ENCODE measurements at regions not wholly inside any gene's neighbourhood (a gene's known extent, or its start where the extent isn't known, plus 50 kb on each side); places are given as distances from the start of the nearest gene placed in this dataset.

DNA sequence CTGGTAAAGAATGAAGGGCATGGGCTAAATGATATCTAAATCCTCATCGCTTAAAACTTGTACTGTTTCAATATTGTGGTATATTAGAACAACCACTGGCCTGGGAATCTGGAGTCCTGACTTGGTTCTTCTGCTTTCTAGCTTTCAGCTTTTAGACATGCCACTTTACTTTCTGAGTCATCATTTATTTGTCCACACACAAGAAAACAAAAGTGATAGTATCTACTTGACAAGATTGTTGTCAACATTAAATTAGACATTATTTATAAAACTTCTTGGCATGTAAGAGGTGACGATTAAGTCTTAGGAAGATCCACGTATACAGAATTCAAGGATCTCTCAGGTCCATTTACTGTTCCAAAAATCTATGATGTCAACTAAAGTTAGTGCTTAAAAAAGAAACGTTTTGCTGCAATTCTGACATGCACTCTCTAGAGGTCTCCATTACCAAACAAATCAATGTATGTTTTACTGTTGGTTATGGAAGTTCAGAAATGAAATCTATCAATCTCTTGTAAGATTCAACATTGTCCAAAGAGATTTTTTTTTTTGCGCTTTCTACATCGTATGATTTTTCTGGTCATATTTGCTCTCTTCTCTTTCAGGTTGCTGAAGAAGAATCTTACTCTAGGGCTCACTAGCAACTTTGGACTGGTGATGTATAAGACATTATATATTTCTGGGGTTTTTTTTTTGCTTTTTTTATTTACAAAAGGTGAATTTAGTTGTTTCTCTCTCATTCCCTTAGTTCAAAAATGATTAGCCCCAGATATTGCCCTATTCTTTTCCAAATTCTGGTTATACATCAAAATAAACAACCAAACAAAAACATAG lies 53.6 kb upstream of the DYNC1I1 start:
- H3K27ac Mint-ChIP-seq: no peak overlapping the region
- peaks cover 4 to 6% (median 5%) of the 10 kb centered on the region in 3 donors for H3K4me1 Mint-ChIP-seq
- H3K27me3 Mint-ChIP-seq: peaks cover 3% of the 10 kb centered on the region
- H3K9me3 Mint-ChIP-seq: no peaks in the 10 kb centered on the region
- no peak overlapping the region for H3K4me3 Mint-ChIP-seq
- H3K36me3 Mint-ChIP-seq: peaks cover 1% of the 10 kb centered on the region

- Mint-ChIP-seq H3K36me3 (peaks cover 1% of the 10 kb centered on the region), H3K27ac (no peak overlapping the region), H3K4me1 (peaks cover 4 to 6% (median 5%) of the 10 kb centered on the region in 3 donors), H3K4me3 (no peak overlapping the region), H3K9me3 (peaks cover 0 to 5% (median 4%) of the 10 kb centered on the region in 3 donors), H3K27me3 (peaks cover 3% of the 10 kb centered on the region)
Measured at GRCh38 chr7:95716357-95717122, 55.8 kb upstream of the DYNC1I1 start.

DNA sequence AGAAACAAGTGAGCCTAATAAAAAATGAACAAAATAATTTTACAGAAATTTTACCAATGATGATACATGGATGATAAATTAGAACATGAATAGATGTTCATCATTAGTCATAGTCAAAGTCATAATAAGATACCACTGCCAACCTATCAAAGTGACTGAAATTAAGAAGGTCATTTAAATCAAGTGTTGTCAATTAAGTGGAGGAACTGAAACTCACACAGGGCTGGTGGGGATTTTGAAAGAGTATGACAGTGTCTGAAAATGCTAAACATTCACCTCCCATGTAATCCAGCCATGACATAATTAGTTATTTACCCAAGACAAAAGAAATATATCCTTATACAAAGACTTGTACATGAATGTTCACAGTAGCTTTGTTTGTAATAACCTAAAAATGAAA lies 57.1 kb upstream of the DYNC1I1 start:
- Mint-ChIP-seq H3K27ac (no peak overlapping the region), H3K36me3 (peaks cover 1% of the 10 kb centered on the region), H3K9me3 (peaks cover 0 to 6% (median 4%) of the 10 kb centered on the region in 3 donors), H3K4me1 (peaks cover 5 to 15% (median 6%) of the 10 kb centered on the region in 3 donors), H3K4me3 (no peak overlapping the region), H3K27me3 (peaks cover 4% of the 10 kb centered on the region)

DNA sequence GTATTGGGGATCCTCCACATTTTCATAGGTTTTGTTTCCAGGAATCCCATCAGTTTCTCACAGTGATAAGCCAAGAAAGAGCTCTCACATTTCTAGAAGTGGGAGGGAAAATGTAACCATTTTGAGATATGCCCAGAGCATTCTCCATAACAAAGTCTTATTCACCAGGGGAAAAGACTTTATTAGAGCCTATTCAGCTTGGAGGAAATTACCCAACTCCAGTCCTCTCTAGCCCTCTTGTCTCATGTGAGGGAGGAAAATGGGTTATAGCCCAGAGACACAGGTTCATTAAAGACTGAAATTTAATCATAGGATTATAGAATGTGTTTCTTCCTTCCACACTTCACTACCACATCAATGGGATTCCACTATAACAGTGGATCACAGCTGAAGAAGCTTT lies 61.6 kb upstream of the DYNC1I1 start:
- Mint-ChIP-seq H3K36me3 (no peaks in the 10 kb centered on the region), H3K27me3 (peaks cover 20% of the 10 kb centered on the region), H3K27ac (no peak overlapping the region), H3K9me3 (peaks cover 7 to 13% (median 8%) of the 10 kb centered on the region in 3 donors), H3K4me3 (no peak overlapping the region), H3K4me1 (peaks cover 5 to 15% (median 6%) of the 10 kb centered on the region in 3 donors)

GRCh38 chr7:95700917-95701316 lies 71.4 kb upstream of the DYNC1I1 start:
- Mint-ChIP-seq H3K4me3 (no peak overlapping the region), H3K27me3 (peaks cover 2% of the 10 kb centered on the region), H3K9me3 (no peaks in the 10 kb centered on the region), H3K4me1 (no peaks in the 10 kb centered on the region), H3K36me3 (peaks cover 1% of the 10 kb centered on the region), H3K27ac (no peak overlapping the region)

DNA sequence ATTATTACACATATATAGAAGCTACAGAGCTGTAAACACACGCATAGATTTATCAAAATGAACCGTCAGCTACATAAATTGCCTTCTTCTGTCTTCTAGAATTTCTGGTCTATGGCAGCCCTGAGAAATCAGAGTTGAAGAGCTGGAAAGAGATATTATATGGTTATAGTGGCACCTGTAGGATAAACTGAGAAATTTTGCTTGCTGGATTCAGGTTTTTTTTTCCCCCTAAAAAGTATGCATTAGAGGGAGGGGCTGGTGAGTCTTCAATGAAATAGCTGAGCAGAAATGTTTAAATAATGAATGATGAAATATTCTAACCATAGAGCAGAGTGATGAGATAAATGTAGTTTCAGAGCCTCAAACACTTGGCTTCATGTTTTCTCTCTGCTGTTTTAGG lies 78.0 kb upstream of the DYNC1I1 start:
- H3K27me3 Mint-ChIP-seq: no peaks in the 10 kb centered on the region
- H3K27ac Mint-ChIP-seq: no peak overlapping the region
- H3K36me3 Mint-ChIP-seq: no peaks in the 10 kb centered on the region
- no peaks in the 10 kb centered on the region for H3K9me3 Mint-ChIP-seq
- H3K4me1 Mint-ChIP-seq: peaks cover 3 to 5% (median 5%) of the 10 kb centered on the region in 3 donors
- no peak overlapping the region for H3K4me3 Mint-ChIP-seq

DNA sequence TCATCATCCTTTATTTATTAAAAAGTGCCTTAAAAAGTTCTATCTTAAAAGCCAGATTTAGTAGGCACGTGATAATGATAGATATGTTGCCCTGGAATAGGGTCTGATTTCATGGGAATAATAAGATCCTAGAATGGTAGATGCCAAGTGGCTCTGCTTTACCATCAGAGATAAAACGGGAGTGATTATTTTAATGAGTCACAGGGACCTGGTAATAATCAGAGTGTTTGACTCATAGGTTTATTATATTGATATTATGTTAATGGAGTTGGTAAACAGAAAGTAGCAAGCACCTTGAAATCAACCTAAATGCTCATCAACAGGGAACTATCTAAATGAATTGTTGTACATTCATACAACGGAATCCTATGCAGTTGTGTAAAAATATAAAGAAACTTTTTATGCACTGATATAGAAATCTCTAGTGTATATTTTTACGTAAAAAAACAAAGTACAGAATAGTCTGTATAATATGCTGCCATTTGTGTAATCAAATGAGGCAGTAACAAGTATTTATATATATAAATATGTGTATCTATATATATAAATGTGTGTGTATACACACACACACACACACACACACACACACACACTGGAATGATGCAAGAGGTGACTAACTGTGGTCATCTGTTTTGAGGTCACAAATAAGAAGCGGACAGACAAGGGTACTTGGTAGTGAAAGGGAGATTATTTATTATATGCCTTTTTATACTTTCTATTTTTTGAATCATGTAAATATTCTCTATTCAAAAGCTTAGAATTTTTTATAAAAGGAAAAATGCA lies 78.6 kb upstream of the DYNC1I1 start:
- peaks cover 3 to 5% (median 5%) of the 10 kb centered on the region in 3 donors for H3K4me1 Mint-ChIP-seq
- H3K27me3 Mint-ChIP-seq: peaks cover 2% of the 10 kb centered on the region
- no peak overlapping the region for H3K27ac Mint-ChIP-seq
- H3K4me3 Mint-ChIP-seq: no peak overlapping the region
- H3K36me3 Mint-ChIP-seq: no peaks in the 10 kb centered on the region
- H3K9me3 Mint-ChIP-seq: no peaks in the 10 kb centered on the region

DNA sequence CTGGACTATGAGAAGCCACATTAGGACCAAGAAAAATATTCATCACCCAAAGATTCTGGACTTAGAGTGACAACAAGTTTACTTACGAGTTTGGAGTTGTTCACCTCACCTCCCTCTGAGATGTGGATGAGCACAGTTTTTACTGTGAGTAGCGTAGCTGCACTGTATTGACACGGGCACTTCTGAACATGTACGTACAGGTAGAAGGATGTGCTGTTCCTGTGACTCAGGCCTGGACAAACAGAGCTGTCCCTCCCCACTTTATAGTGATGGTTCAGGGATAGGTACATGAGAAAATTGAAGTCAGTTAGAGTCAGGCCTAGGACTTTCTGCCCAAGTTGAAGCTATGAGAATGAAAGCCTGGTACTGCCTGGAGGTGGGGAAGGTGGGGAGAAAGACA lies 80.9 kb upstream of the DYNC1I1 start:
- H3K9me3 Mint-ChIP-seq: no peaks in the 10 kb centered on the region
- H3K36me3 Mint-ChIP-seq: no peaks in the 10 kb centered on the region
- H3K4me3 Mint-ChIP-seq: no peak overlapping the region

GRCh38 chr7:95690367-95690947 lies 81.9 kb upstream of the DYNC1I1 start:
- peak overlapping the region in 2 of 4 donors; percentile 35 to 55 for H3K4me3 Mint-ChIP-seq
- H3K27ac Mint-ChIP-seq: peak overlapping the region in 1 of 3 donors; percentile 3
- no peaks in the 10 kb centered on the region for H3K36me3 Mint-ChIP-seq
- H3K9me3 Mint-ChIP-seq: no peaks in the 10 kb centered on the region
- peaks cover 3 to 5% (median 5%) of the 10 kb centered on the region in 3 donors for H3K4me1 Mint-ChIP-seq
- H3K27me3 Mint-ChIP-seq: peaks cover 2% of the 10 kb centered on the region

More for the DNA sequence above, 80.9 kb upstream of the DYNC1I1 start:
- Mint-ChIP-seq H3K27ac (no peak overlapping the region), H3K4me1 (peaks cover 3 to 5% (median 5%) of the 10 kb centered on the region in 3 donors), H3K27me3 (peaks cover 2% of the 10 kb centered on the region)

DNA sequence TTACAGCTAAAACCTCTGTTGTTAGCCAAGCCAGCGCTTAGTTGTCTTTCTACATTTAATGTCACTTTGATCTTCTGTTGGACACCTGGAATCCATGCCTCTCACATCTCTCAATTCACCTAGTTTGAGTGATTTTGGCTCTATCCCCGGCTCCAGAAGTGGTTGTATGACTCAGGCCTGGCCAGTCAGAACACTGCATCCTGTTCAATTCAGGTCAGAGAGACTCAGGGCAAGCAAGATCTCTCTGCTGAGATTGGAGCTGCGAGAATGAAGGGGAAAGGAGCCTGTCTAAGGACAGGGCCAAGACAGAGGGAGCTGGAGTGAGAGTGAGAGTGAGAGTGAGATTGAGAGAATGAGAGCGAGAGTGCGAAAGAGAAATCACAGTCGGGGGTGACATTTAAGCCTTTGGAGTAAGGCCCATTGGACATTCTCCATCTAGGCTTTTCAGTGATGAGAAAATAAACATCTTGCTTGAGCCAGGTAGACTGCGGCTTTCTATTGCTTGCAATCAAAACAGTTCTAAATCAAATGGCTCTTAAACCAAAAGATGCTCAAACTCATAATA lies 83.3 kb upstream of the DYNC1I1 start:
- H3K4me1 Mint-ChIP-seq: peaks cover 3 to 7% (median 5%) of the 10 kb centered on the region in 3 donors
- no peaks in the 10 kb centered on the region for H3K36me3 Mint-ChIP-seq
- H3K4me3 Mint-ChIP-seq: no peak overlapping the region
- no peak overlapping the region for H3K27ac Mint-ChIP-seq
- no peaks in the 10 kb centered on the region for H3K9me3 Mint-ChIP-seq
- peaks cover 2% of the 10 kb centered on the region for H3K27me3 Mint-ChIP-seq

GRCh38 chr7:95687759-95688343 lies 84.5 kb upstream of the DYNC1I1 start:
- H3K36me3 Mint-ChIP-seq: no peaks in the 10 kb centered on the region
- H3K27ac Mint-ChIP-seq: no peak overlapping the region
- H3K4me1 Mint-ChIP-seq: peaks cover 4 to 9% (median 5%) of the 10 kb centered on the region in 3 donors
- H3K27me3 Mint-ChIP-seq: peaks cover 3% of the 10 kb centered on the region
- no peak overlapping the region for H3K4me3 Mint-ChIP-seq
- no peaks in the 10 kb centered on the region for H3K9me3 Mint-ChIP-seq

GRCh38 chr7:95686109-95686508 lies 86.2 kb upstream of the DYNC1I1 start:
- peaks cover 5 to 9% (median 6%) of the 10 kb centered on the region in 3 donors for H3K4me1 Mint-ChIP-seq
- H3K9me3 Mint-ChIP-seq: no peaks in the 10 kb centered on the region
- no peaks in the 10 kb centered on the region for H3K36me3 Mint-ChIP-seq
- peaks cover 4% of the 10 kb centered on the region for H3K27me3 Mint-ChIP-seq
- no peak overlapping the region for H3K27ac Mint-ChIP-seq
- H3K4me3 Mint-ChIP-seq: no peak overlapping the region

- H3K4me1 Mint-ChIP-seq: peaks cover 0 to 6% (median 3%) of the 10 kb centered on the region in 3 donors
- peaks cover 4% of the 10 kb centered on the region for H3K27me3 Mint-ChIP-seq
- H3K9me3 Mint-ChIP-seq: no peaks in the 10 kb centered on the region
- H3K36me3 Mint-ChIP-seq: no peaks in the 10 kb centered on the region
- no peak overlapping the region for H3K4me3 Mint-ChIP-seq
- H3K27ac Mint-ChIP-seq: no peak overlapping the region
Measured at GRCh38 chr7:95684505-95684904, 87.8 kb upstream of the DYNC1I1 start.

DNA sequence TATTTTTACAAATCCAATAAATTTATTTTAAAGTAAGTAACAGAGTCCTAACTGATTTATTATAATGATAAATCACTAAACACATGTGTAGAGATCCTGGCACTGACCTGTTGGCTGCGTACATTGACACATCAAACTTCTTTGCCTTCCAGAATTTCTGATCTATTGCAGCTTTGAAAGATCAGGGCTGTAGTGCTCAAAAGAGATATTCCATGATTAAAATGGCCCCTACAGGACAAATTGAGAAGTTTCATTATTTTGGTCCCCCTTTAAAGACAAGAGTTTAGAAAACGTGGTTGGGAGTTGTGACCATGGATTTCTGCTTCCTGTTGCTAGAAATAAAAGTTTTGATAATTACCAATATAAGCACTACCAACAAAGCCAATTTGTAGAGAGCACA lies 87.7 kb upstream of the PDK4 start:
- Mint-ChIP-seq H3K4me1 (peaks cover 0 to 6% (median 3%) of the 10 kb centered on the region in 3 donors), H3K27ac (no peak overlapping the region), H3K27me3 (peaks cover 4% of the 10 kb centered on the region), H3K4me3 (no peak overlapping the region), H3K36me3 (no peaks in the 10 kb centered on the region), H3K9me3 (no peaks in the 10 kb centered on the region)

All from IgD-negative memory B cell (primary cell).